OCI-LY3 (cell line): ENCODE measurements at regions not wholly inside any gene's neighbourhood (a gene's known extent, or its start where the extent isn't known, plus 50 kb on each side); places are given as distances from the start of the nearest gene placed in this dataset.

ENCODE experiments used
- H2AFZ ChIP-seq: fragments of 200-600, 300-600 bp; shearing (Covaris generic); 2 replicates; pipeline ENCODE4 v1.6.0; 2014; ENCODE audit warnings: antibody characterized with exemption, low read depth, low read length
- H3K27ac ChIP-seq: fragments of 200-600, 300-600 bp; sonication (generic); 2 replicates; pipeline ENCODE4 v1.5.1; 2014; ENCODE audit warnings: mild to moderate bottlenecking, low read length, moderate library complexity, mixed read lengths
- H3K27me3 ChIP-seq: fragments of 200-600, 300-600 bp; sonication (generic); 2 replicates; pipeline ENCODE4 v1.6.1; 2014; ENCODE audit warnings: low read depth, low read length, mixed read lengths
- H3K36me3 ChIP-seq: fragments of 200-600, 300-600 bp; sonication (generic); replicated peaks from 2 replicates; pipeline ENCODE3; 2014; ENCODE audit warnings: low read depth, low read length, mixed read lengths
- H3K4me1 ChIP-seq: fragments of 300-600, 200-600 bp; sonication (generic); 2 replicates; pipeline ENCODE4 v1.6.1; 2014; ENCODE audit warnings: low read length, mixed read lengths
- H3K4me2 ChIP-seq: fragments of 200-600, 300-600 bp; sonication (generic); 2 replicates; pipeline ENCODE4 v1.6.1; 2014; ENCODE audit warnings: low read length, mixed read lengths
- H3K4me3 ChIP-seq: fragments of 300-600, 200-600 bp; sonication (generic); 2 replicates; pipeline ENCODE4 v1.5.1; 2014; ENCODE audit warnings: antibody characterized with exemption, mild to moderate bottlenecking, low read length, moderate library complexity
- H3K79me2 ChIP-seq: fragments of 300-600, 200-600 bp; shearing (Covaris generic); 2 replicates; pipeline ENCODE4 v1.6.1; 2014; ENCODE audit warnings: mild to moderate bottlenecking, low read length, mixed read lengths
- H3K9ac ChIP-seq: fragments of 300-600, 200-600 bp; shearing (Covaris generic); 2 replicates; pipeline ENCODE4 v1.6.0; 2014; ENCODE audit warnings: mild to moderate bottlenecking, low read length, moderate library complexity
- H3K9me3 ChIP-seq: fragments of 200-600, 300-600 bp; shearing (Covaris generic); 2 replicates; pipeline ENCODE4 v1.6.1; 2014; ENCODE audit warnings: low read length, mixed read lengths; ENCODE audit not compliant: insufficient read depth
- H4K20me1 ChIP-seq: fragments of 200-600, 300-600 bp; sonication (generic); 2 replicates; pipeline ENCODE4 v1.6.1; 2016; ENCODE audit warnings: low read length, mixed read lengths; ENCODE audit not compliant: insufficient read depth
- EZH2phosphoT487 ChIP-seq: fragments of 200-600 bp; shearing (Covaris generic); IDR thresholded peaks from 2 replicates; pipeline ENCODE4 v1.6.1; 2018; ENCODE audit warnings: antibody characterized with exemption, mixed run types, low read depth
- TF ChIP-seq, protein P1 (sequence below): fragments of 200-600, 300-600 bp; sonication (generic); IDR thresholded peaks from 2 replicates; pipeline ENCODE4 v1.5.1; 2014; ENCODE audit warnings: antibody characterized with exemption, low read length, low read depth

DNA sequence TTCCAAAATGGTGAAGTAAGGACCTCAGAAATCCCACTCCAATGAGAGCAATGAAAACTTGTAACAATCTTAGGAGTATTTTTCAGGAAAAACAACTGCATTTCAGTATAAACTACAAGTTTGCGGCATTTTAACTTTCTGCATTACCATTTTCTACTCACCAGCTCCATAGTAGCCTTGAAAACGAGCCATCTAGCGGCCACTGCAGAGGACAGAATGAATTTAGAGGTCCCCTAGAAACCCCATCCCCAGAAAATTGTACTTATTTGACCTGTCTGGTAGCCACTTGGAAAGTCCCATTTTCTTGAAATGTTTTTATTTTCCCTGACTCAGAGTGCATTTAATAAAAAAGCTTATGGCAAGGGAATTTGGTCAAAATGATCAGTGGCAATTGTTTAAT lies 205.4 kb upstream of the ITGA1 start:
- no peak overlapping the region for H3K4me2 ChIP-seq
- no peaks in the 10 kb centered on the region for H3K4me1 ChIP-seq
- H3K27me3 ChIP-seq = no peaks in the 10 kb centered on the region
- no peak overlapping the region for H3K4me3 ChIP-seq
- no peak overlapping the region for H3K27ac ChIP-seq
- H4K20me1 ChIP-seq = no peaks in the 10 kb centered on the region
- no peaks in the 10 kb centered on the region for H3K79me2 ChIP-seq
- H3K9me3 ChIP-seq = no peaks in the 10 kb centered on the region
- H3K9ac ChIP-seq = no peak overlapping the region
- no peak overlapping the region for H2AFZ ChIP-seq
- TF ChIP-seq, protein P1, sequence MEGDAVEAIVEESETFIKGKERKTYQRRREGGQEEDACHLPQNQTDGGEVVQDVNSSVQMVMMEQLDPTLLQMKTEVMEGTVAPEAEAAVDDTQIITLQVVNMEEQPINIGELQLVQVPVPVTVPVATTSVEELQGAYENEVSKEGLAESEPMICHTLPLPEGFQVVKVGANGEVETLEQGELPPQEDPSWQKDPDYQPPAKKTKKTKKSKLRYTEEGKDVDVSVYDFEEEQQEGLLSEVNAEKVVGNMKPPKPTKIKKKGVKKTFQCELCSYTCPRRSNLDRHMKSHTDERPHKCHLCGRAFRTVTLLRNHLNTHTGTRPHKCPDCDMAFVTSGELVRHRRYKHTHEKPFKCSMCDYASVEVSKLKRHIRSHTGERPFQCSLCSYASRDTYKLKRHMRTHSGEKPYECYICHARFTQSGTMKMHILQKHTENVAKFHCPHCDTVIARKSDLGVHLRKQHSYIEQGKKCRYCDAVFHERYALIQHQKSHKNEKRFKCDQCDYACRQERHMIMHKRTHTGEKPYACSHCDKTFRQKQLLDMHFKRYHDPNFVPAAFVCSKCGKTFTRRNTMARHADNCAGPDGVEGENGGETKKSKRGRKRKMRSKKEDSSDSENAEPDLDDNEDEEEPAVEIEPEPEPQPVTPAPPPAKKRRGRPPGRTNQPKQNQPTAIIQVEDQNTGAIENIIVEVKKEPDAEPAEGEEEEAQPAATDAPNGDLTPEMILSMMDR = peak; percentile 29; the same call in 1 of the 2 replicates
- TF ChIP-seq EZH2phosphoT487 = no peak
- H3K36me3 ChIP-seq = no peaks in the 10 kb centered on the region

DNA sequence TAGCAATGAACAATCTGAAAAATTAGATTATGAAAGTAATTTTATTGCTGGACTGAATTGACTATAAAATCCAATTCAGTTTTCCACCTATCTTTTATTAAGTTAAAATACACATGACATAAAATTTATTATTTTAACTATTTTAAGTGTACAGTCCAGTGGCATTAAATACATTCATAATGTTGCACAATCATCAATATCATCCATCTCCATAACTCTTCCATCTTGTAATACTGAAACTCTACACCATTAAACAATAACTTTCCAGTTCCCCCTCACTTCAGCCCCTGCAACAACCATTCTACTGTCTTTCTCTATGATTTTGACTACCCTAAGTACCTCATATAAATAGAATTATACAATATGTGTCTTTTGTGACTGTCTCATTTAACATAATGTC lies 200.6 kb upstream of the ITGA1 start:
- no peaks in the 10 kb centered on the region for H3K4me1 ChIP-seq
- no peak overlapping the region for H3K27ac ChIP-seq
- no peak overlapping the region for H3K4me3 ChIP-seq
- H3K36me3 ChIP-seq = no peaks in the 10 kb centered on the region
- no peak overlapping the region for H2AFZ ChIP-seq
- H3K4me2 ChIP-seq = no peak overlapping the region
- no peaks in the 10 kb centered on the region for H3K27me3 ChIP-seq
- H3K9me3 ChIP-seq = no peaks in the 10 kb centered on the region
- TF ChIP-seq, protein P1 = no peak
- TF ChIP-seq EZH2phosphoT487 = no peak
- no peaks in the 10 kb centered on the region for H4K20me1 ChIP-seq
- no peak overlapping the region for H3K9ac ChIP-seq
- no peaks in the 10 kb centered on the region for H3K79me2 ChIP-seq

DNA sequence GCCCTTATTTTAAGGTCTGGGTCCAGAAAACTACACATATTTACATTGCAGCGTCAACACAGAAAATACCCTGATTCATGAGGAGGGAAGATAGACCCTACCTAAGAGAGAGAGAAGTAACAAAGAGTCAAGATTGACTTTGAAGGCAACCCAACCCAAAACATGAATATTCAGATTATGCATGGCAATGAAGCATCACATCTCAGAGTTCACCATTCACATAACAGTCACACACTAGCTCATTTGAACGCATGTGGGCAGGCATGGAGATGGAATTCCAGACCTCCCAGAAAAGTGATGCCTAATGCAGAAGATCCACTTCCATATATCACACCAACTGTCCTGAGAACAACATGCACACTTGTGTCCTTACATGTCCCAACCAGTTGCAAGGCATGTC lies 190.1 kb upstream of the ITGA1 start:
- Histone ChIP-seq H3K4me3 (no peak overlapping the region), H3K79me2 (no peaks in the 10 kb centered on the region), H3K4me1 (no peaks in the 10 kb centered on the region), H3K9me3 (no peaks in the 10 kb centered on the region), H3K27ac (no peak overlapping the region), H3K27me3 (no peaks in the 10 kb centered on the region), H2AFZ (no peak overlapping the region), H3K4me2 (no peak overlapping the region), H3K36me3 (no peaks in the 10 kb centered on the region), H3K9ac (no peak overlapping the region), H4K20me1 (no peaks in the 10 kb centered on the region)
- TF ChIP-seq, protein P1 = no peak
- TF ChIP-seq EZH2phosphoT487 = no peak

DNA sequence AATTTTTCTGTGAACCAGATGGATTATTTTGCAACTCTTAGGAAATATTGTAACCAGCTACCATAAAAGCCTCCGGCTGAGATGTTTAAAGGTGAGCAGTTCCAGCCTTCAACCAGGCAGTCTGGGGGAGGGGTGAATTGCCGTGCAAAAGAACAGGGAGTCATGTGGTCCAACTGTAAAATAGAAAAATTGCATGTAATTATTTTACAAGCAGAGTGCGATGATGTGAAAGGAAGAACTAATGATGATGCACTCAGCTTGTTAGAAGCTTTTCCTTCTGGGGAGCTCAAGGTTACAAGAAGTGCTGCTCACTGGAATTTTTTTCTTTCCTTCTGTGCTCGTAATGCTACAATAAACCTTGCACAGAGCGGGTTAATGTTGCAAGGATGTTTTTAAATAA lies 188.7 kb upstream of the ITGA1 start:
- H3K4me3 ChIP-seq = no peak overlapping the region
- no peaks in the 10 kb centered on the region for H4K20me1 ChIP-seq
- H3K4me1 ChIP-seq = no peaks in the 10 kb centered on the region
- no peak for TF ChIP-seq EZH2phosphoT487
- TF ChIP-seq, protein P1 = no peak
- no peak overlapping the region for H3K27ac ChIP-seq
- H3K36me3 ChIP-seq = no peaks in the 10 kb centered on the region
- no peak overlapping the region for H2AFZ ChIP-seq
- no peaks in the 10 kb centered on the region for H3K79me2 ChIP-seq
- no peaks in the 10 kb centered on the region for H3K27me3 ChIP-seq
- H3K9ac ChIP-seq = no peak overlapping the region
- no peaks in the 10 kb centered on the region for H3K9me3 ChIP-seq
- H3K4me2 ChIP-seq = no peak overlapping the region
